ENCODE measurements at regions not wholly inside any gene's neighbourhood (a gene's known extent, or its start where the extent isn't known, plus 50 kb on each side); places are given as distances from the start of the nearest gene placed in this dataset.

- no peak overlapping the region for H3K27ac ChIP-seq (ENCODE audit: low read depth, low read length)
- Mint-ChIP-seq H3K27me3 (no peaks in the 10 kb centered on the region), H3K4me1 (no peaks in the 10 kb centered on the region), H3K9me3 (peaks cover 0 to 4% (median 2%) of the 10 kb centered on the region in 11 donors), H3K4me3 (no peak overlapping the region), H3K36me3 (no peaks in the 10 kb centered on the region), H3K27ac (no peak overlapping the region)
- no peak for DNase-seq
- no peaks in the 10 kb centered on the region for H3K36me3 ChIP-seq (ENCODE audit: control insufficient read depth in 2 of 3, insufficient read depth in 3 of 3, low read length in 3 of 3)
- peaks cover 0 to 7% (median 0%) of the 10 kb centered on the region in 3 experiments for H3K9me3 ChIP-seq (ENCODE audit: control insufficient read depth in 2 of 3, low read length in 3 of 3)
- no peaks in the 10 kb centered on the region for H3K4me1 ChIP-seq (ENCODE audit: control insufficient read depth in 2 of 2, insufficient read depth in 2 of 2, low read length in 2 of 2)
- H3K4me3 ChIP-seq (ENCODE audit: low read length): no peak overlapping the region
- intact Hi-C loops (cut with micrococcal nuclease): no loop called here
- H3K27me3 ChIP-seq (ENCODE audit: control insufficient read depth in 2 of 2, insufficient read depth in 2 of 2, low read length in 2 of 2): no peaks in the 10 kb centered on the region
- POLR2A ChIA-PET: no interaction called here
- CTCF ChIA-PET: no interaction called here
- ATAC-seq: no peak
Measured at GRCh38 chr21:19320291-19320690, 916.7 kb upstream of the TMPRSS15 start.

- no peak for DNase-seq
- peaks cover 0 to 2% (median 0%) of the 10 kb centered on the region in 11 donors for H3K9me3 Mint-ChIP-seq
- ATAC-seq: no peak
- H3K27me3 ChIP-seq (ENCODE audit: control insufficient read depth in 2 of 2, insufficient read depth in 2 of 2, low read length in 2 of 2): no peaks in the 10 kb centered on the region
- CTCF ChIA-PET: no interaction called here
- POLR2A ChIA-PET: no interaction called here
- H3K4me3 Mint-ChIP-seq: no peak overlapping the region
- H3K36me3 ChIP-seq (ENCODE audit: control insufficient read depth in 2 of 3, insufficient read depth in 3 of 3, low read length in 3 of 3): no peaks in the 10 kb centered on the region
- no peaks in the 10 kb centered on the region for H3K27me3 Mint-ChIP-seq
- H3K27ac Mint-ChIP-seq: no peak overlapping the region
- H3K4me3 ChIP-seq (ENCODE audit: low read length): no peak overlapping the region
- intact Hi-C loops (cut with micrococcal nuclease): no loop called here
- no peaks in the 10 kb centered on the region for H3K4me1 Mint-ChIP-seq
- H3K4me1 ChIP-seq (ENCODE audit: control insufficient read depth in 2 of 2, insufficient read depth in 2 of 2, low read length in 2 of 2): no peaks in the 10 kb centered on the region
- H3K27ac ChIP-seq (ENCODE audit: low read depth, low read length): no peak overlapping the region
- H3K9me3 ChIP-seq (ENCODE audit: control insufficient read depth in 2 of 3, low read length in 3 of 3): peaks cover 0 to 7% (median 0%) of the 10 kb centered on the region in 3 experiments
- no peaks in the 10 kb centered on the region for H3K36me3 Mint-ChIP-seq
Measured at GRCh38 chr21:19321688-19322087, 918.1 kb upstream of the TMPRSS15 start.

DNA sequence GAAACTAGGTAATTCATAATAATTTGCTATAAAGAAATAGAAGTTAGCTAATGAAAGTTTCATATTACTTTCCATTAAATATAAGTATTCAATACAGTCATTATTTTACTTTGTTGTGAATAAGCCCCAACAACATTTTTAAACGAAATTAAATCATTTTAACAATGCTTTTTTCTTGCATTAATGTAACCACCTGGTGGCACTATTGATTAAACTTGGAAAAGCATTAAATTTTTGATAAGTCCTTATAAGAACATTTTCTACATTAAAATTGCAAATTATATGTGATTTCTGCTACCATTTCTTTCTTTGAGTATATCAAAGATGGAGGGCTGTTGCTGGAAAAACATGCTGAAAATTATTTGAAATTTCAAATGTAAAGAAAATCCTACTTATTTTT lies 918.8 kb upstream of the TMPRSS15 start:
- H3K27me3 Mint-ChIP-seq: no peaks in the 10 kb centered on the region
- Histone ChIP-seq H3K4me1 (ENCODE audit: control insufficient read depth in 2 of 2, insufficient read depth in 2 of 2, low read length in 2 of 2) (no peaks in the 10 kb centered on the region), H3K9me3 (ENCODE audit: control insufficient read depth in 2 of 3, low read length in 3 of 3) (peaks cover 0 to under 1% (median 0%) of the 10 kb centered on the region in 3 experiments), H3K27me3 (ENCODE audit: control insufficient read depth in 2 of 2, insufficient read depth in 2 of 2, low read length in 2 of 2) (no peaks in the 10 kb centered on the region), H3K27ac (ENCODE audit: low read depth, low read length) (no peak overlapping the region), H3K4me3 (ENCODE audit: low read length) (no peak overlapping the region), H3K36me3 (ENCODE audit: control insufficient read depth in 2 of 3, insufficient read depth in 3 of 3, low read length in 3 of 3) (no peaks in the 10 kb centered on the region)
- peaks cover 0 to 2% (median 0%) of the 10 kb centered on the region in 11 donors for H3K9me3 Mint-ChIP-seq
- DNase-seq (no peak), ATAC-seq (no peak)
- no peaks in the 10 kb centered on the region for H3K4me1 Mint-ChIP-seq
- CTCF ChIA-PET: no interaction called here
- POLR2A ChIA-PET: no interaction called here
- H3K4me3 Mint-ChIP-seq: no peak overlapping the region
- H3K27ac Mint-ChIP-seq: no peak overlapping the region
- H3K36me3 Mint-ChIP-seq: no peaks in the 10 kb centered on the region
- intact Hi-C loops (cut with micrococcal nuclease): no loop called here

DNA sequence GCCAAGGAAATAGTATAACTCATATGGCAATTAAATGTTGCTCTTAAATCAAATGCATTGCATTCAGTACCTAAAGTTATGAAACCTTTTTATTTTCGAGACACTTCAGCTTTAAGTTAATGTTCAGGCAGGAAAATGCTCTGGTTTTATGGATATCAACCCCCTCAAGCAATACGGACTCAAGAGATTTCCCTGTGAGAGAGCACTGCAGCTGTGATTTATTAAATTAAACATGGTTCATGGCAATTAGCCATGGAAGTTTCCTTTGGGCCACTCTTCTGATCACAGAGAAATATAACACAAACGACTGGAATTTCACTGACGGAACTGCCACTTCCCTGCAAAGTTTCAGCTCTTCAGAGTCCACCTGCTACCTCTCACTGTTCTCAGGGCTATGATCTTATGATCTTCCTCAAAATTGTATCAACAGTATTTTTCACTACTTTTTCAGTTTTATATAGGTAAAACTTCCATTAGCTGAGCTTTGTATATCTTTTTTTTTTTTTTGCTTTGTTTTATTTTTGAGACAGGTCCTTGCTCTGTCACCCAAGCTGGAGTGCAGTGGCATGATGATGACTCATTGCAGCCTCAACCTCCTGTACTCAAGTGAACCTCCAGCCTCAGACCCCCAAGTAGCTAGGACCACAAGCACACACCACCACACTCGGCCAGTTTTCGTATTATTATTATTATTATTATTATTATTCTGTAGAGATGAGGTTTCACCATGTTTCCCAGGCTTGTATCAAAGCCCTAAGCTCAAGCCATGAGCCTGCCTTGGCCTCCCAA lies 923.1 kb upstream of the TMPRSS15 start:
- ChIA-PET POLR2A (no interaction called here), CTCF (no interaction called here)
- no peaks in the 10 kb centered on the region for H3K4me1 ChIP-seq (ENCODE audit: control insufficient read depth in 2 of 2, insufficient read depth in 2 of 2, low read length in 2 of 2)

DNA sequence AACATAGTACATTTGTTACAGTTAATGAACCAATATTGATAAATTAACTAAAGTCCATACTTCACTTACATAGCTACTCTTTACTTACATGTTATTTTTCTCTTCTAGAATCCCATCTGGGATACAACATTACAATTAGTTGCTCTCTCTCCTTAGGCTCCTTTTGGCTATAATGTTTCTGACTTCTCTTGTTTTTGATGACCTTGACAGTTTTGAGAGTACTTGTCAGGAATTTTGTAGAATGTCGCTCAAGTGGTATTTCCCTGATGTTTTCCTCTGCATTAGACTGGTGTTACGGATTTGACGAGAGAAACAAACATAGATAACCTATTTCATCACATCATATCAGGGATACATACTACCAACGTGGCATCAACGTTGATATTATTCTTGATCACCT lies 925.4 kb upstream of the TMPRSS15 start:
- no peak for DNase-seq
- Histone ChIP-seq H3K36me3 (ENCODE audit: control insufficient read depth in 2 of 3, insufficient read depth in 3 of 3, low read length in 3 of 3) (no peaks in the 10 kb centered on the region), H3K27ac (ENCODE audit: low read depth, low read length) (no peak overlapping the region), H3K4me3 (ENCODE audit: low read length) (no peak overlapping the region), H3K4me1 (ENCODE audit: control insufficient read depth in 2 of 2, insufficient read depth in 2 of 2, low read length in 2 of 2) (no peaks in the 10 kb centered on the region), H3K27me3 (ENCODE audit: control insufficient read depth in 2 of 2, insufficient read depth in 2 of 2, low read length in 2 of 2) (no peaks in the 10 kb centered on the region), H3K9me3 (ENCODE audit: control insufficient read depth in 2 of 3, low read length in 3 of 3) (no peaks in the 10 kb centered on the region)
- no peaks in the 10 kb centered on the region for H3K36me3 Mint-ChIP-seq
- ChIA-PET CTCF (no interaction called here), POLR2A (no interaction called here)
- no peaks in the 10 kb centered on the region for H3K4me1 Mint-ChIP-seq
- no peak for ATAC-seq
- H3K9me3 Mint-ChIP-seq: peaks cover 0 to 23% (median 7%) of the 10 kb centered on the region in 11 donors
- intact Hi-C loops (cut with micrococcal nuclease): no loop called here
- no peaks in the 10 kb centered on the region for H3K27me3 Mint-ChIP-seq
- H3K4me3 Mint-ChIP-seq: no peak overlapping the region
- no peak overlapping the region for H3K27ac Mint-ChIP-seq

More for the DNA sequence above, 923.1 kb upstream of the TMPRSS15 start:
- no peaks in the 10 kb centered on the region for H3K9me3 ChIP-seq (ENCODE audit: control insufficient read depth in 2 of 3, low read length in 3 of 3)
- ATAC-seq: no peak
- peaks cover 0 to 15% (median 4%) of the 10 kb centered on the region in 11 donors for H3K9me3 Mint-ChIP-seq
- H3K4me3 ChIP-seq (ENCODE audit: low read length): no peak overlapping the region
- intact Hi-C loops (cut with micrococcal nuclease): no loop called here
- H3K27me3 ChIP-seq (ENCODE audit: control insufficient read depth in 2 of 2, insufficient read depth in 2 of 2, low read length in 2 of 2): no peaks in the 10 kb centered on the region
- no peaks in the 10 kb centered on the region for H3K4me1 Mint-ChIP-seq
- no peak overlapping the region for H3K4me3 Mint-ChIP-seq
- H3K27me3 Mint-ChIP-seq: no peaks in the 10 kb centered on the region
- no peaks in the 10 kb centered on the region for H3K36me3 Mint-ChIP-seq
- H3K36me3 ChIP-seq (ENCODE audit: control insufficient read depth in 2 of 3, insufficient read depth in 3 of 3, low read length in 3 of 3): no peaks in the 10 kb centered on the region
- H3K27ac ChIP-seq (ENCODE audit: low read depth, low read length): no peak overlapping the region
- no peak for DNase-seq
- no peak overlapping the region for H3K27ac Mint-ChIP-seq

GRCh38 chr21:19340303-19340702 lies 936.7 kb upstream of the TMPRSS15 start:
- ATAC-seq (no peak), DNase-seq (no peak)
- Mint-ChIP-seq H3K36me3 (no peaks in the 10 kb centered on the region), H3K4me1 (no peaks in the 10 kb centered on the region), H3K4me3 (no peak overlapping the region), H3K9me3 (peaks cover 0 to 20% (median 0%) of the 10 kb centered on the region in 11 donors), H3K27me3 (no peaks in the 10 kb centered on the region), H3K27ac (no peak overlapping the region)
- intact Hi-C loops (cut with micrococcal nuclease): no loop called here
- no peaks in the 10 kb centered on the region for H3K9me3 ChIP-seq (ENCODE audit: control insufficient read depth in 2 of 3, low read length in 3 of 3)
- ChIA-PET CTCF (no interaction called here), POLR2A (no interaction called here)
- no peak overlapping the region for H3K4me3 ChIP-seq (ENCODE audit: low read length)
- no peak overlapping the region for H3K27ac ChIP-seq (ENCODE audit: low read depth, low read length)
- no peaks in the 10 kb centered on the region for H3K36me3 ChIP-seq (ENCODE audit: control insufficient read depth in 2 of 3, insufficient read depth in 3 of 3, low read length in 3 of 3)
- no peaks in the 10 kb centered on the region for H3K4me1 ChIP-seq (ENCODE audit: control insufficient read depth in 2 of 2, insufficient read depth in 2 of 2, low read length in 2 of 2)
- no peaks in the 10 kb centered on the region for H3K27me3 ChIP-seq (ENCODE audit: control insufficient read depth in 2 of 2, insufficient read depth in 2 of 2, low read length in 2 of 2)

GRCh38 chr21:19340954-19341353 lies 937.4 kb upstream of the TMPRSS15 start:
- no peak overlapping the region for H3K4me3 Mint-ChIP-seq
- H3K9me3 Mint-ChIP-seq: peaks cover 0 to 22% (median under 1%) of the 10 kb centered on the region in 11 donors
- ATAC-seq: no peak
- ChIA-PET POLR2A (no interaction called here), CTCF (no interaction called here)
- H3K9me3 ChIP-seq (ENCODE audit: control insufficient read depth in 2 of 3, low read length in 3 of 3): no peaks in the 10 kb centered on the region
- no peak overlapping the region for H3K27ac ChIP-seq (ENCODE audit: low read depth, low read length)
- H3K36me3 Mint-ChIP-seq: no peaks in the 10 kb centered on the region
- intact Hi-C loops (cut with micrococcal nuclease): no loop called here
- no peak for DNase-seq
- H3K27me3 Mint-ChIP-seq: no peaks in the 10 kb centered on the region
- no peaks in the 10 kb centered on the region for H3K36me3 ChIP-seq (ENCODE audit: control insufficient read depth in 2 of 3, insufficient read depth in 3 of 3, low read length in 3 of 3)
- no peak overlapping the region for H3K27ac Mint-ChIP-seq
- no peaks in the 10 kb centered on the region for H3K27me3 ChIP-seq (ENCODE audit: control insufficient read depth in 2 of 2, insufficient read depth in 2 of 2, low read length in 2 of 2)
- H3K4me1 ChIP-seq (ENCODE audit: control insufficient read depth in 2 of 2, insufficient read depth in 2 of 2, low read length in 2 of 2): no peaks in the 10 kb centered on the region
- no peak overlapping the region for H3K4me3 ChIP-seq (ENCODE audit: low read length)
- H3K4me1 Mint-ChIP-seq: no peaks in the 10 kb centered on the region
